Parathyroid adenoma (tissue), 2 donors: ENCODE measurements at regions not wholly inside any gene's neighbourhood (a gene's known extent, or its start where the extent isn't known, plus 50 kb on each side); places are given as distances from the start of the nearest gene placed in this dataset.

ENCODE experiments used
- H2AFZ ChIP-seq: fragments of 300-600 bp; sonication (generic); one replicate; pipeline ENCODE4 v1.7.0; 2017; ENCODE audit warnings: antibody characterized with exemption, mild to moderate bottlenecking
- H3K27ac ChIP-seq: fragments of 300-600 bp; sonication (generic); one replicate; pipeline ENCODE4 v1.7.0; 2017
- H3K27me3 ChIP-seq: fragments of 300-600 bp; sonication (generic); one replicate; pipeline ENCODE4 v1.7.0; 2017; ENCODE audit warnings: low read length; ENCODE audit not compliant: control insufficient read depth, insufficient read depth
- H3K36me3 ChIP-seq: fragments of 300-600 bp; sonication (generic); one replicate; pipeline ENCODE4 v1.7.0; 2017; ENCODE audit warnings: low read length; ENCODE audit not compliant: control insufficient read depth, insufficient read depth
- H3K4me1 ChIP-seq: fragments of 300-600 bp; sonication (generic); one replicate; pipeline ENCODE4 v1.7.0; 2017; ENCODE audit warnings: control low read depth
- H3K4me2 ChIP-seq: fragments of 300-600 bp; sonication (generic); one replicate; pipeline ENCODE4 v1.7.0; 2017; ENCODE audit warnings: low read length
- H3K4me3 ChIP-seq: fragments of 300-600 bp; sonication (generic); one replicate; pipeline ENCODE4 v1.7.0; 2017; ENCODE audit warnings: low read depth, low read length
- H3K79me2 ChIP-seq: fragments of 300-600 bp; sonication (generic); one replicate; pipeline ENCODE4 v1.7.0; 2017; ENCODE audit warnings: control low read depth
- H3K9ac ChIP-seq: fragments of 300-600 bp; sonication (generic); one replicate; pipeline ENCODE4 v1.7.0; 2017; ENCODE audit warnings: mild to moderate bottlenecking
- H3K9me3 ChIP-seq: fragments of 300-600 bp; sonication (generic); one replicate; pipeline ENCODE4 v1.7.0; 2017; ENCODE audit warnings: low read length; ENCODE audit not compliant: control insufficient read depth
- TF ChIP-seq, protein P1 (sequence below): fragments of 300-600 bp; sonication (generic); IDR thresholded peaks from one replicate; pipeline ENCODE4 v1.7.0; 2017; ENCODE audit warnings: antibody characterized with exemption, mild to moderate bottlenecking
- donor health status: primary hyperparathyroidism.

DNA sequence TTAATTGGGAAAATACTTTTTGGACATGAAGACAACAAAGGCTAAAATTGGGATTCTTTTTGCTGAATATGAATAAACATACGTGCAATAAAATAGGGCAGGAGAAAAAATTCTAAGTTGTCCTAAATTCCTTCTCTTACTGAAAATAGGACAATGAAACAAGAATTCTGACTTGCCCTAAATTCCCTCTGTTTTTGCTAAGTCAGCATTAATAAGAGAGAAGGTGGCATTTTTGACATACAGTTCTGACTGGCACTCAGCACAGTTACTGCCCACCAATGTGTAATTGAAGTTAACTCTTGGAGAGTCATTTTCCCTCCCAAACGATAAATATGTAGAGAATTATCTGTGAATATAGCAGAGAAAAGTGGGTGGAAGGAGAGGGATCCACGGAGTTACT is 1021.1 kb upstream of the CDH8 start:
- no peaks in the 10 kb centered on the region for H3K27me3 ChIP-seq
- no peak overlapping the region for H3K4me2 ChIP-seq
- no peaks in the 10 kb centered on the region for H3K36me3 ChIP-seq
- no peaks in the 10 kb centered on the region for H3K9me3 ChIP-seq
- H3K4me3 ChIP-seq = no peak overlapping the region
- TF ChIP-seq, protein P1, sequence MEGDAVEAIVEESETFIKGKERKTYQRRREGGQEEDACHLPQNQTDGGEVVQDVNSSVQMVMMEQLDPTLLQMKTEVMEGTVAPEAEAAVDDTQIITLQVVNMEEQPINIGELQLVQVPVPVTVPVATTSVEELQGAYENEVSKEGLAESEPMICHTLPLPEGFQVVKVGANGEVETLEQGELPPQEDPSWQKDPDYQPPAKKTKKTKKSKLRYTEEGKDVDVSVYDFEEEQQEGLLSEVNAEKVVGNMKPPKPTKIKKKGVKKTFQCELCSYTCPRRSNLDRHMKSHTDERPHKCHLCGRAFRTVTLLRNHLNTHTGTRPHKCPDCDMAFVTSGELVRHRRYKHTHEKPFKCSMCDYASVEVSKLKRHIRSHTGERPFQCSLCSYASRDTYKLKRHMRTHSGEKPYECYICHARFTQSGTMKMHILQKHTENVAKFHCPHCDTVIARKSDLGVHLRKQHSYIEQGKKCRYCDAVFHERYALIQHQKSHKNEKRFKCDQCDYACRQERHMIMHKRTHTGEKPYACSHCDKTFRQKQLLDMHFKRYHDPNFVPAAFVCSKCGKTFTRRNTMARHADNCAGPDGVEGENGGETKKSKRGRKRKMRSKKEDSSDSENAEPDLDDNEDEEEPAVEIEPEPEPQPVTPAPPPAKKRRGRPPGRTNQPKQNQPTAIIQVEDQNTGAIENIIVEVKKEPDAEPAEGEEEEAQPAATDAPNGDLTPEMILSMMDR = no peak
- H3K4me1 ChIP-seq = no peaks in the 10 kb centered on the region
- no peak overlapping the region for H3K27ac ChIP-seq
- H3K9ac ChIP-seq = no peak overlapping the region
- no peaks in the 10 kb centered on the region for H3K79me2 ChIP-seq
- H2AFZ ChIP-seq = no peak overlapping the region

DNA sequence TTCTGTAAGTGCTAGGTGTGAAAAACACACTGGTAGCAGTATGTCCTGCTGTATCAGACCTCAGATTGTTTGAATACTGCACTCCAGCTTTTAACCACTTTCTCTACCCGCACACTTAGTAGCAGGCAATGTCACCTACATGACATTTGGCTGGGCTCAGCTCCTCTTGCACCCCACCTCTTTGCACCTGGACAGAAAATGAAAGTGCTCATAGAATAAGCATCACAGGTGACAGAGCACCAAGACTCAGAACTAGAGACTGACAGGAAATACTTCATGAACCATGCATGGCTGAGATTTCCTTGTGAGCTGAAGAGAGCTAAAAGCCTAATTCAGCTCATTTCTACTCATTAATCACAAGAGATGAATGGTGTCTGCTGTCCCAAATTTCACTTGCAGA is 1014.2 kb upstream of the CDH8 start:
- TF ChIP-seq, protein P1 = no peak
- H3K9ac ChIP-seq = no peak overlapping the region

DNA sequence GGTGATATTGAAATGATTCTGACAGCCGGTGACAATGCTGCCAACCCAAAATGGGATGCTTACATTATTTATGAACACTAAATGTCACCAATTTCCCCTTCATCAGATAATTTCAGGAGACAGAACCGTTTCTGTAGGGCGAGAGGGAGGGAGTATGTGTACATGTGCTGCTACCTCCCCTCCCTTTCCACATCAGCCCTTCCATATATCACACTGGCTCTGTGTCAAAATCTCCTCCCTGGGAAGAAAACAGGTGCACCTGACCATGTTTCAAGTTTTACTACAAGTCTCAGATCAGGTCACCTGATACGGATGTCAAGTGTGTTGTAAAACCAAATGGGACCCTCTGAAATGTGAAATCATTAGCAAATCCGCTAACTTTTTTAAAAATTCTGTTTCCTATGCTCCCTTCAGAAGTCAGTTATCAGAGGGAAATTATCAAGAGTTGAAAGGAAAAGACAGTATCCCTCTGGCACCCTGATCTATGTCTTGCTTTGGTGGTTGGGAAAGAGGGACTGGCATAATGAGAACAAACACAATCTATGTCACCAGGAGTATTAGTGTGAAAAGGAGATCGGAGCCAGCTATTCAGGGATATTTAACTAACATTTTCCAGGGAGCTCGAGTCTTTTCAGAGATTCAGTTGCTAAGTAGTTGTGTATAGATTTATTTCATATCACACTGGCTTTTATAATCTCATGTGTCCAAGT is 1002.3 kb upstream of the CDH8 start:
- Histone ChIP-seq H3K4me3 (no peak overlapping the region), H3K27ac (no peak overlapping the region), H3K9ac (no peak overlapping the region), H3K27me3 (no peaks in the 10 kb centered on the region), H3K36me3 (no peaks in the 10 kb centered on the region), H3K9me3 (no peaks in the 10 kb centered on the region), H3K4me2 (no peak overlapping the region), H2AFZ (no peak overlapping the region), H3K79me2 (no peaks in the 10 kb centered on the region), H3K4me1 (no peaks in the 10 kb centered on the region)
- TF ChIP-seq, protein P1 = no peak

More for the DNA sequence above, 1014.2 kb upstream of the CDH8 start:
- Histone ChIP-seq H3K4me2 (no peak overlapping the region), H3K4me1 (no peaks in the 10 kb centered on the region), H3K9me3 (no peaks in the 10 kb centered on the region), H2AFZ (no peak overlapping the region), H3K27me3 (no peaks in the 10 kb centered on the region), H3K27ac (no peak overlapping the region), H3K36me3 (no peaks in the 10 kb centered on the region), H3K4me3 (no peak overlapping the region), H3K79me2 (no peaks in the 10 kb centered on the region)

DNA sequence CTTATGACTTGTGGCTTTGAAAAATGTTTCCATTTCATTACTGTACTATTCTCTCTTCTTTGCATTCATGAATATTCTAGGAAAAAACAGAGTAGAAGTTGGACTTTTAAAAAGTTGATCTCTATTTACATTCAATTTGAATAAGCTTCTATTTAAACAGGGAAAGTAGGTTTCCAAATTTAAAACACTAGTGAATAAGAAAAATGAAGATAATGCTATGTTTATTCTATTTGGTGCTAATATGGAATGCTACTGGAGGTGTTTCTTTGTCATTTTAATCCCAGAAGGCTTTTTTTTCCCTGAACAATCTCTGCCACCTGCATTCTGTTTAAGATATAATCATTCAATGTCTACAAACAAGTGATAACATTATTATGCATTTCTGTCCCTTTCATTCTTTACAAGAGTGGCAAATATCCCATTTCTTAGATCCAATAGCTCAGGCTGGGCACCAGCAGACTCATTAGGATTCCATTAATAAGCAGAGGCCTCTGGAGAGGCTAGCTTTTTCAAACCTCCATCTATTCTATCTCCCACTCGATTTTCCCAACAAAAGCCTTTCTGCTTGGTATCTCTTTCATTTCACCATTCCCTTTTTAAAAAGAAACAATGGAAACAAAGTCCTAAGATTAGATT is 1001.6 kb upstream of the CDH8 start:
- TF ChIP-seq, protein P1 = no peak
- Histone ChIP-seq H2AFZ (no peak overlapping the region), H3K4me1 (no peaks in the 10 kb centered on the region), H3K27ac (no peak overlapping the region), H3K9ac (no peak overlapping the region), H3K79me2 (no peaks in the 10 kb centered on the region), H3K4me3 (no peak overlapping the region), H3K9me3 (no peaks in the 10 kb centered on the region), H3K36me3 (no peaks in the 10 kb centered on the region), H3K4me2 (no peak overlapping the region), H3K27me3 (no peaks in the 10 kb centered on the region)
